Testis (tissue), 2 donors: ENCODE measurements at regions not wholly inside any gene's neighbourhood (a gene's known extent, or its start where the extent isn't known, plus 50 kb on each side); places are given as distances from the start of the nearest gene placed in this dataset.

Source experiments
- DNase-seq: peaks from one replicate; pipeline ENCODE4 v3.0.0-alpha.2; 2019
- H3K27ac ChIP-seq, 2 donors: fragments of 200-600 bp; sonication (generic); one replicate each; pipeline ENCODE4 v1.5.1; 2019
- H3K27me3 ChIP-seq: fragments of 200-600 bp; sonication (generic); one replicate; pipeline ENCODE4 v1.5.1; 2019
- H3K36me3 ChIP-seq: fragments of 200-600 bp; sonication (generic); one replicate; pipeline ENCODE4 v1.5.1; 2017; ENCODE audit warnings: low read depth; ENCODE audit errors: missing control alignments
- H3K4me1 ChIP-seq: fragments of 200-600 bp; sonication (generic); one replicate; pipeline ENCODE4 v1.5.1; 2019
- H3K4me3 ChIP-seq, 2 donors: fragments of 200-600 bp; sonication (generic); one replicate each; pipeline ENCODE4 v1.5.1; 2017 to 2019
- H3K9me3 ChIP-seq: fragments of 200-600 bp; sonication (generic); one replicate; pipeline ENCODE4 v1.5.1; 2017
- POLR2A ChIP-seq: fragments of 450-650 bp; IDR thresholded peaks from one replicate; pipeline ENCODE4 v1.6.1; 2017; ENCODE audit warnings: antibody characterized with exemption, mild to moderate bottlenecking, moderate library complexity
- WGBS, 2 donors: methylation state at CpG; one replicate each; pipeline ENCODE4 v1.1.5; 2018; 5-methylcytosine and 5-hydroxymethylcytosine counted together
- intact Hi-C: fragments of 100-400 bp; cut with DNase I; formaldehyde crosslinking; loops from one replicate; pipeline ENCODE4 v1.15.1; 2023; ENCODE audit warnings: low total_unique reads
- TF ChIP-seq, protein P1 (sequence below), 3 experiments: fragments of 450-650 bp in 2 of 3; fragments of 200-600 bp in 1 of 3; sonication (generic) in 1 of 3; IDR thresholded peaks; one replicate each; pipeline ENCODE4 v1.5.1; 2016 to 2019; ENCODE audit warnings: antibody characterized with exemption in 3 of 3, mild to moderate bottlenecking in 2 of 3, moderate library complexity in 1 of 3

- TF ChIP-seq, protein P1, sequence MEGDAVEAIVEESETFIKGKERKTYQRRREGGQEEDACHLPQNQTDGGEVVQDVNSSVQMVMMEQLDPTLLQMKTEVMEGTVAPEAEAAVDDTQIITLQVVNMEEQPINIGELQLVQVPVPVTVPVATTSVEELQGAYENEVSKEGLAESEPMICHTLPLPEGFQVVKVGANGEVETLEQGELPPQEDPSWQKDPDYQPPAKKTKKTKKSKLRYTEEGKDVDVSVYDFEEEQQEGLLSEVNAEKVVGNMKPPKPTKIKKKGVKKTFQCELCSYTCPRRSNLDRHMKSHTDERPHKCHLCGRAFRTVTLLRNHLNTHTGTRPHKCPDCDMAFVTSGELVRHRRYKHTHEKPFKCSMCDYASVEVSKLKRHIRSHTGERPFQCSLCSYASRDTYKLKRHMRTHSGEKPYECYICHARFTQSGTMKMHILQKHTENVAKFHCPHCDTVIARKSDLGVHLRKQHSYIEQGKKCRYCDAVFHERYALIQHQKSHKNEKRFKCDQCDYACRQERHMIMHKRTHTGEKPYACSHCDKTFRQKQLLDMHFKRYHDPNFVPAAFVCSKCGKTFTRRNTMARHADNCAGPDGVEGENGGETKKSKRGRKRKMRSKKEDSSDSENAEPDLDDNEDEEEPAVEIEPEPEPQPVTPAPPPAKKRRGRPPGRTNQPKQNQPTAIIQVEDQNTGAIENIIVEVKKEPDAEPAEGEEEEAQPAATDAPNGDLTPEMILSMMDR (IDR thresholded peaks at IDR 0.05): no peak
- TF ChIP-seq POLR2A: no peak
- intact Hi-C loops: no loop called here
Observed at GRCh38 chr1:175864625-175865024, 121.2 kb upstream of the TNR start.

DNA sequence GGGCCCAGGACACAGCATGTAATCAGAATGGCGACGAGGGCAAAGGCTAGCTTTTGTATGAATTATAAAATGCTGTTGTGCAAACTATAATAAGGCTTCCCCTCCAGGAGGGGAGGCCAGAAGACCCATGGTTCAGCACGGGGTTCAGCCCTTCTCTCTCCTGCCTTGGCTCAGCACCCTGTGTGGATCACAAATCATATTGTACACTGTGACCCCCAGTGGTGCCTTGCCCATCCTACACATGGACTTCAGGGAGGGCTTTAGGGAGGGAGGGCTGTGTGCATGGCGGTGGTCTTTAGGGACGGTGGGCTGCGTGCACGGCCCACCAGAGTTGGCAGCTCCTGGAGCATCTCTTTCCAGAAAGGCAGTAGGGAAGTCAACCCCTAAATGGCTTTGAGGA is 120.8 kb upstream of the TNR start:
- DNase-seq: no peak
- intact Hi-C loops: no loop called here
- TF ChIP-seq, protein P1 (IDR thresholded peaks at IDR 0.05): no peak
- no peak for TF ChIP-seq POLR2A

More at GRCh38 chr1:175864625-175865024, 121.2 kb upstream of the TNR start:
- Histone ChIP-seq H3K4me1 (no peaks in the 10 kb centered on the region), H3K9me3 (no peaks in the 10 kb centered on the region), H3K36me3 (no peaks in the 10 kb centered on the region), H3K27ac (no peak overlapping the region), H3K4me3 (no peak overlapping the region), H3K27me3 (no peaks in the 10 kb centered on the region)
- WGBS, 2 donors: 66 to 68% methylated on average over 3 of the region's 3 CpGs
- no peak for DNase-seq

GRCh38 chr1:175863299-175864050 is 120.1 kb upstream of the TNR start:
- 77 to 85% methylated on average over 14 of the region's 14 CpGs for WGBS, 2 donors
- Histone ChIP-seq H3K4me3 (no peak overlapping the region), H3K4me1 (no peaks in the 10 kb centered on the region), H3K36me3 (no peaks in the 10 kb centered on the region), H3K27me3 (no peaks in the 10 kb centered on the region), H3K9me3 (no peaks in the 10 kb centered on the region), H3K27ac (no peak overlapping the region)
- intact Hi-C loops: no loop called here
- TF ChIP-seq POLR2A: no peak
- TF ChIP-seq, protein P1 (IDR thresholded peaks at IDR 0.05): no peak
- no peak for DNase-seq

More for the DNA sequence above, 120.8 kb upstream of the TNR start:
- Histone ChIP-seq H3K36me3 (no peaks in the 10 kb centered on the region), H3K4me1 (no peaks in the 10 kb centered on the region), H3K27me3 (no peaks in the 10 kb centered on the region), H3K27ac (no peak overlapping the region), H3K4me3 (no peak overlapping the region), H3K9me3 (no peaks in the 10 kb centered on the region)
- 72 to 91% methylated on average over 6 to 7 of the region's 7 CpGs for WGBS, 2 donors

DNA sequence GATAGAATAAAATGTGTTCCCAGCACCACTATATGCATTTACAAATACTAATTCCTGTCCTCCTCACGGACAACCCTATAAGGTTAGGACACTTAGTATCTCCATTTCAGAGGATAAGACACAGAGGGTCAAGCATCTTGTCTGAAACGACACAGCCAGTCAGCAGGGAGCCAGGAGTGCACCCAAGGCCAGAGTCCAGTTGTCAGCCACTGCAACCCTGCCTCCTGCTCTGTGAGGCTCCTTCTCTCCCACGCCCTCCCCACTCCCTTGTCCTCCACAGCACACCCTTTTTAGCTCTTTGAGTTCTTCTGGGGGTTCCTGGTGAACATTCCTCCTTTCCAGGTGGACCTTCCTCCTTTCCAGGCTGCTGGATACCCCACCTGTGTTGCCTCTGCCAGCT is 119.0 kb upstream of the TNR start:
- H3K36me3 ChIP-seq: no peaks in the 10 kb centered on the region
- no peaks in the 10 kb centered on the region for H3K9me3 ChIP-seq
- H3K4me1 ChIP-seq: no peaks in the 10 kb centered on the region
- intact Hi-C loops: no loop called here
- H3K4me3 ChIP-seq: no peak overlapping the region
- DNase-seq: no peak
- H3K27me3 ChIP-seq: no peaks in the 10 kb centered on the region
- H3K27ac ChIP-seq: no peak overlapping the region
- TF ChIP-seq, protein P1 (IDR thresholded peaks at IDR 0.05): no peak
- no peak for TF ChIP-seq POLR2A
- 73 to 81% methylated on average over 3 of the region's 3 CpGs for WGBS, 2 donors
